ENCODE measurements at regions not wholly inside any gene's neighbourhood (a gene's known extent, or its start where the extent isn't known, plus 50 kb on each side); places are given as distances from the start of the nearest gene placed in this dataset.

- Histone ChIP-seq H3K4me2 (ENCODE audit: low read length) (no peak overlapping the region), H3K9ac (ENCODE audit: low read length) (no peak overlapping the region), H2AFZ (ENCODE audit: low read depth, low read length) (no peak overlapping the region)
These were observed 530.8 kb downstream of the BCKDHB start for GRCh38 chr6:80637312-80637711.

GRCh38 chr6:80636689-80637088 is 530.2 kb downstream of the BCKDHB start:
- H3K27ac ChIP-seq (ENCODE audit: low read length) = no peak overlapping the region
- H3K79me2 ChIP-seq (replicated peaks; ENCODE audit: insufficient read depth, low read length) = no peaks in the 10 kb centered on the region
- no peaks in the 10 kb centered on the region for H3F3A ChIP-seq (ENCODE audit: insufficient read depth, low read length, poor library complexity, severe bottlenecking)
- no peak overlapping the region for H3K4me3 ChIP-seq (ENCODE audit: low read length)
- no peak overlapping the region for H3K9ac ChIP-seq (ENCODE audit: low read length)
- no peaks in the 10 kb centered on the region for H4K20me1 ChIP-seq (ENCODE audit: insufficient read depth)
- no peaks in the 10 kb centered on the region for H3K27me3 ChIP-seq (ENCODE audit: insufficient read depth, low read depth, low read length)
- no peak overlapping the region for H3K4me2 ChIP-seq (ENCODE audit: low read length)
- no peaks in the 10 kb centered on the region for H3K9me3 ChIP-seq (ENCODE audit: low read length)
- H3K9me2 ChIP-seq (ENCODE audit: insufficient read depth, low read length) = no peaks in the 10 kb centered on the region
- H2AFZ ChIP-seq (ENCODE audit: low read depth, low read length) = no peak overlapping the region
- H3K36me3 ChIP-seq (ENCODE audit: insufficient read depth, low read length) = no peaks in the 10 kb centered on the region
- TF ChIP-seq SMC3 (conservative IDR thresholded peaks at IDR 0.05; ENCODE audit: poor library complexity) (no peak), CTCF (IDR thresholded peaks at IDR 0.05; ENCODE audit: poor library complexity, severe bottlenecking) (no peak), RAD21 (conservative IDR thresholded peaks at IDR 0.05) (no peak), TAF1 (IDR thresholded peaks at IDR 0.05; ENCODE audit: low read depth) (no peak), EZH2 (IDR thresholded peaks at IDR 0.05; ENCODE audit: borderline replicate concordance, insufficient read depth, low read length, poor library complexity, severe bottlenecking) (no peak), REST (IDR thresholded peaks at IDR 0.05; ENCODE audit: borderline replicate concordance) (no peak), EP300 (conservative IDR thresholded peaks at IDR 0.05; ENCODE audit: poor library complexity, severe bottlenecking) (no peak), MXI1 (conservative IDR thresholded peaks at IDR 0.05; ENCODE audit: poor library complexity, severe bottlenecking) (no peak)

More at GRCh38 chr6:80637312-80637711, 530.8 kb downstream of the BCKDHB start:
- Histone ChIP-seq H3K9me3 (ENCODE audit: low read length) (no peaks in the 10 kb centered on the region), H3K27ac (ENCODE audit: low read length) (no peak overlapping the region), H4K20me1 (ENCODE audit: insufficient read depth) (no peaks in the 10 kb centered on the region), H3K36me3 (ENCODE audit: insufficient read depth, low read length) (no peaks in the 10 kb centered on the region), H3K79me2 (replicated peaks; ENCODE audit: insufficient read depth, low read length) (no peaks in the 10 kb centered on the region), H3F3A (ENCODE audit: insufficient read depth, low read length, poor library complexity, severe bottlenecking) (no peaks in the 10 kb centered on the region), H3K9me2 (ENCODE audit: insufficient read depth, low read length) (no peaks in the 10 kb centered on the region), H3K4me3 (ENCODE audit: low read length) (no peak overlapping the region), H3K27me3 (ENCODE audit: insufficient read depth, low read depth, low read length) (no peaks in the 10 kb centered on the region)
- no peak for TF ChIP-seq TAF1 (IDR thresholded peaks at IDR 0.05; ENCODE audit: low read depth)
- no peak for TF ChIP-seq EP300 (conservative IDR thresholded peaks at IDR 0.05; ENCODE audit: poor library complexity, severe bottlenecking)
- TF ChIP-seq EZH2 (IDR thresholded peaks at IDR 0.05; ENCODE audit: borderline replicate concordance, insufficient read depth, low read length, poor library complexity, severe bottlenecking) = no peak
- TF ChIP-seq REST (IDR thresholded peaks at IDR 0.05; ENCODE audit: borderline replicate concordance) = no peak
- no peak for TF ChIP-seq CTCF (IDR thresholded peaks at IDR 0.05; ENCODE audit: poor library complexity, severe bottlenecking)
